HG03457 (cell line): ENCODE measurements at regions not wholly inside any gene's neighbourhood (a gene's known extent, or its start where the extent isn't known, plus 50 kb on each side); places are given as distances from the start of the nearest gene placed in this dataset.

Experiments used
- ATAC-seq: cut with Tn5 transposase; IDR thresholded peaks from one replicate; pipeline ENCODE4 v1.9.1; 2021; ENCODE audit warnings: moderate number of reproducible peaks; ENCODE audit not compliant: unreplicated experiment

DNA sequence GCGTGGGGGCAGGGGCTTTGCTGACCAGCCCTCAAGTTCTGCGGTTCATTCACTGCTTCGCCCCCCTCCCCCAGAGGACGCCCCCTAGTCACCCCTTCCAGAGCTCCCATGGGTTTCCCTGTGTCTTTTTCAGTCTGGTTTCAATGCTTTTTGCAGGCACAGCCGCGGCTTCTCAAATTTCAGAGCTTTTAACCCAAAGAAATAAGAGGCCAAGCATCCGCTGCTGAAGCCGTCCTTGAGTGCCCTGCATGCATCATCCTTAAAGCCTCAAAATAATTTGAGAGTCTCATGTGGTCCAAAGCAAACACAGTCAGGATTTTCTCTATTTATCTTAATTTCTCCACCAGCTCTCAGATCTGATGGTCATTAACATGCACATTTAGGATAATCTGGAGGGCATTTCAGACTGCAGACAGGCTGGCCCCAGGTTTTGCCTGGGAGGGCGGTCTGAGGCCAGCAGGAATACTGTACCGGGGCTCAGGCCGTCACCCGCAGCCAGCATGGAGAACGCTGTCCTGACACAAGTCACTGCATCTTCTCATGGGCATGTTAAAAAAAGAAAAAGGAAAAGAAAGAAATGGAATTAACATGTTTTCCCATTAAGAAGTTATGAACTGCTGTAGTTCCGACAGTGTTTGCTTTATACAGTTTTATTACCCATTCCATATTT, 420.8 kb upstream of the IRX4 start:
- ATAC-seq: no peak

DNA sequence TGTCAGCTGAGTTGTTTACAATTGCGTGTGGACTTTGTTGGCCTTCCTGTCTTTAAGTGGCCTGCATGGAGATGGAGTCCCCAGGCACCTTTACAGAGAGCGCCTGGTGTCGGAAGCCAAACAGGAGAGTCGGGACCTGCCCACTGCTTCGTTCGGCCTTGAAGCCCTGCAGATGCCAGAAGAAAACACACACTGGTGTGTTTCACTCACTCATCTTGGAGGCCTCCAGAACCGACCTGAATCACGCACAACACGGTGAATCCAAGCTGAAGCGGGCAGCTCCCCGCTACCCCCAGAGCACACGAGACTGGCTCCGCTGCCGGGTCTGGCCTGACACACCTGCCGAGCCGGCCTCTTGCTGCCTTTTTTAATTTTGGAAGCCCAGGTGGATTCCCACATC, 419.4 kb upstream of the IRX4 start:
- ATAC-seq: no peak

DNA sequence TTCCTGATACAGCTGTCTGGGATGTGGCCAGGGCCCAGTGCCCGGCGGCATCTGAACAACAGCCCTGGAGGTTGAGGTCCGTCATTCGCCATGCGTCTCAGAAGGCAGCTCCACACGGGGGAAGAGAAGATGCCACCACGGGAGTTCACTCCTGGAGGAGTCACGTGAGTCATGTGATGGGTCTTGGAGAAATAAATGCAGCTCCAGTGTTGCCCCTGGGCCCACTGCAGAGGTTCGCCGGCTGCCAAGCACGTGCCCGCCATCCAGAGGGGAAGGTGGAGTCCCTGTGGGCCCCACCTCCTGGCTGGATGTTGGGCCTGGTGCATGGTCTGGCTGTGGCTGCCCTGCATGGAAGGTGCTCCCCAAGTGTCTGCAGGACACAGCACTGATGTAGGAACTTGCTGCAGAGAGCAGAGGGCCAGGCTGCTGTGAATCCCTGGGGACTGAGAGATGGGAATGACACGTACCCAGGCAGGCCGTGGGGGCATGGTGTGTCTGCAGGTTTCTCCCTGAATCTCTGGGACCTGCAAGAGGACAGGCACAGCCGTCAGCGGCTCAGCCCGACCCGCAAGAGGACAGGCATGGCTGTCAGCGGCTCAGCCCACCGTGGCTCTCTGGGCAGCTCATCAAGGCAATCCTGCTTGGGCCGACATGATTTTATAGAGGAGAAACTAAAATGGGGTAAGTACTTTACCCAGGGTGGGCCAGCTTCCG, 418.3 kb upstream of the IRX4 start:
- ATAC-seq: no peak

DNA sequence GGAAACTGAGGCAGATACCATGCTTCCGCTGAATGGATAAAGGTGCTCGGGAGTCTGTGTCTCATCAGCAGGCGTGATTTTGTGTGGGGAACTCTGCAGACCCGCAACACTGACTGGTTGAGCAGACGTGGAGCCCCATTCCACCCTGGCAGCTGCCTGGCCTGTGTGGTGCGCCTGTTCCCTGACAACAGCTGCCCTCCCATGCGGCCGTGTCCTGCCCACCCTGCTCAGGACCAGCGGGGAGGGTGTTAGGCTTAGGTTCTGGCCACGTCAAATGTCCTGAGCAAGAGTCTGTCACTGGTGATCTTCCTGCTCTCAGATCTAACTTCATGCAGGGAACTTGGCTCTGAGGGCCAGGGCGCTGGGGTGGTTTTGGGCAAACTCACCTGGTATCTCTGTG, 417.7 kb upstream of the IRX4 start:
- ATAC-seq: no peak

DNA sequence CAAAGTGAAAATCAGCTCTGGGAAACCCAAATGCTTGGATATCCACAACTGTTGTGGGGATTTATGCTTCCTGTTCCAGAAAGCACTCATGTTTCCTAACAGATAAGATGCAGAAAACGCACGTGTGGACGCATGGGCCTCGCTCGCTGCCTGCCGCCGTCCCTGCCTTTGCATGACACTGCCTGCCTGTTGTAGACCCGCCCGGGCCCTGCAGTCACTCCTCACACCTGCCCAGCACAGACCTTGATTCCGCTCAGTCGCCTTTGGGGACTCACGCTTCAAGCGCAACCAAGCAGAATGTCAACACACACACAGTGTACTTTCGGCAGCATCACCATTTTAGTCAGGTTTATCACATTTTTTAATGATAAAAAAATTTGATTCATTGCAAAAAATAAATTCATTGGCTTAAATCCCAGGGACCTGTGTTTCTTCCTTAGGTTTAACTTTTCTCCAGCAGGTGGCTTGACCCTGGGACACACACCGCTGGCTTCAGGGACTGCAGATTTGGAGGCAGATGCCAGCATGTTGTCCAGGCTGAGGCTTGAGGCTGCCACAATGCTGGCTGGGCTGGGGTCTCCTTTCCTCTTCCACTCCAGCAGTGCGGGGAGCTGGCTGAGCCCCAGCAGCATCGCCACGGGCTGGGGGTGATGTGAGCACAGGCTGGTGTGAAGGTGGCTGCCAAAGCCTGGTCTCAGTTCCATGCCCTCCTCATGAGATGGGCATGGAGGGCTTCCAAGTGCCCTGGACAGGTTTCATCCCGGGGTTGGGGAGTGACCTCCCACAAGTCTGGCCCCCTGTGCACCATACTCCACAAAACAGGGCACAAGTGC, 416.9 kb upstream of the IRX4 start:
- no peak for ATAC-seq

DNA sequence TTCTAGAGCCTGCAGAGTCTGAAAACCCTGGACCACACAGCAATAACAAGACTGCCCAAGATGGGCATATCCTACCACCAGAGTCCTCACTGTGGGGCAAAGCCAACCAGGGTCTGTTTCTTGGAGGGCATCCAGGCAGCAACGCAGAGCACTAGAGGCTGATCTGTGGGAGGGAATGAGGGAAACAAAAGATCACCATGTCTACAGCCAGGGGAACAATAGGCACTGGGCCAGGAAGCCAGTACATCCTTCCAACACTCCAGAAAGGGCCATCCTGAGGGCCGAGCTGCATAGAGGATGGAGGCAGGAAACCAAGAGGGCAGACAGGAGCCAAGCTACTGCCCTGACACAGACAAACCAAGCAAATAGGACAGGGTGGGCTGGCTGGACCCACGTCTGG, 416.1 kb upstream of the IRX4 start:
- no peak for ATAC-seq

DNA sequence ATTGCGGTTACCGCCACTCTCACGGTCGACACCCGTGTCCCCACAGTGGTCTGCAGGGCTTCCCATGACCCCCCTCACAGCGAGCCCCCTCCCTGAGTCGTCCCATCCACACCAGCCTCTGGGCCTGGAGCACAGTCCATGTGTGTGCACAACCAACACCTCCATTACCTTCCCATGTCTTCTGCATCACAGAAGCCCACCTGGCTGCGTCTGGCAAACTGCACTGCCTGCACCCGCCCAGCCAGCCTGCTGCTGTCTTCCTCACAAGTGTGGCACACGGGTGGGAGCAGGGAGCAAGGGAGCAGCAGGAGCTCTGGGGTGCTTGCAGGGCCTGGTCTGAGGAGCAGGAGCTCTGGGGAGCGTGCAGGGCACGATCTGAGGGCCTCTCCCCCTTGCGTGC, 415.3 kb upstream of the IRX4 start:
- no peak for ATAC-seq

DNA sequence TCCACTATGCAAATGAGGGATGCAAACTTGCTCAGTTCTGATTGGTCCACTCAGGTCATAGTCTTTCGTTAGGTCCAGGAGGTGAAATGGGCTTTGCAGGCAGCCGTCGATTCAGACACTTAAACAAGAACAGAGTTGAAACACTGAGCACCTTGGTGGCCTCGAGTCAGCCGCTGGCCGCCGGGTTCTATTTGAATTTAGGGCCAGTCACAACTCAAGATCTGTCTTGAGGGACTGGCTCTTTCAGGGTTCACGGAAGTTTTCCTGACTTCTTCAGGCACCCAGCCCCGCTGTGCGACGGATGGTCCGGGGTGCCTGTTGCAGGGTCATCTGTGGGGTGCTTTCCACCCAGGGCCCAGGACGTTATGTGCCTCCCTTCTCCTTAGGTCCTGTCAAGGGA, 412.8 kb upstream of the IRX4 start:
- no peak for ATAC-seq

DNA sequence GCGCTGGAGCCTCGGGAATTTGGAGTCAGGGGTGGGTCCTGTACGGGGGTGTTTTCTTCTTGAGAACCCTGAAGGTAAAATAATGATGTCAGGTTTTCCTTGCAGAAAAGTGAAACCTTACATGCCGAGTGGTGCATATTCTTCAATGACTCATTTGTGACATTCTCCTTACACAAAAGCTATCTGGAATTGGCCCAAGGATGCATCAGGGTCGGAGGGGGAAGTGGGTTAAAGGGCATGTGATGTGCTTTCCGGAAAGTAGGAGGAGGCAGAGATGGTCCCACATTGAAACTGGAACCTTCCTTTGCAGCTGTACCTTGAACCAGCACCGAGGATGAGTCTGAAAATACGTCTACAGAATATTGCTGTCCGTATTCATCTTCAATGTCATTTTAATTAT, 411.2 kb upstream of the IRX4 start:
- ATAC-seq: no peak

DNA sequence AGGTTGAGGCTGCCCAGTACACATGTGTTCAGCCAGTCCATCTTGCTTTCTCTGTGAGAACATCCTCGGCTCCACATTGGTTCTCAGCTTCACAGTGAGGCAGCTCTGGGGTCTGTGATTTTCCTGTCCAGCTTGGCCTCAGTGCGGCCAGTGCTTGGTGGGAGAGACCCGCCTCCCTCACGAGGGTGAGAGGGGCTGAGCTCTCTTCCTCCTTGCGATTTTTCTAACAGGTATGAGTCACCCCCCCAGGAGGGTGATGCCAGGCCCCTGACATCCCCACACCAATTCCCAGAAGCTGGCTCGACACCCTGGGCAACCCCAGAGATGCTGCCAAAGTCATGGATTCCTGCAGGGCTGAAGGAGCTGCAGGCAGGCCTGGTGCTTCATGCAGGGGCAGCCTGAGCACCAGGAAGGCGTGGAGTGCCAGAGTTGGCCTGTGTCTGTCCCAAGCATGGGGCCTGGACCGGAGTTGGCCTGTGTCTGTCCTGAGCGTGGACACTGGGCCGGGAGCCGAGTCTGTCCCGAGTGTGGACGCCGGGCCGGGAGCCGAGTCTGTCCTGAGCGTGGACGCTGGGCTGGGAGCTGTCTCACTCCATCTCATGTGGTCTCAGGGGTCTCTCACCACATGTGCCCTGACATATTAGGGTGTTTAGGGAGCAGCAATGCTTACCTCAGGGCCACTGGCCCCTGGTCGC, 408.6 kb upstream of the IRX4 start:
- ATAC-seq: no peak

DNA sequence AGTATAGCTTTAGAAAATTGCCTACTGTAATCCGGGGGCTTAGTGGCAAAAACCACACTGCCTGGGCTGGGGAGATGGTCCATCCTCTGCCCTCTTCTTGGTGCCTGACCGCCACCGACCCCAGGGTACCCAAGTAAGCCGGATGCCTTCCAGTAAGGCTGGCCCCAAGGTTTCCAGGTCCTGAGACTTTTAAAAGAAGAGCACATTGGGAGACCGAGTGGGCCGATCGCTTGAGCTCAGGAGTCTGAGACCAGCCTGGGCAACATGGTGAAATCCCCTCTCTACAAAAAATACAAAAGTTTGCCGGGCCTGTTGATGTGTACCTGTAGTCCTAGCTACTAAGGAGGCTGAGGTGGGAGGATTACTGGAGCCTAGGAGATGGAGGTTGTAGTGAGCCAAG, 406.7 kb upstream of the IRX4 start:
- ATAC-seq: no peak

DNA sequence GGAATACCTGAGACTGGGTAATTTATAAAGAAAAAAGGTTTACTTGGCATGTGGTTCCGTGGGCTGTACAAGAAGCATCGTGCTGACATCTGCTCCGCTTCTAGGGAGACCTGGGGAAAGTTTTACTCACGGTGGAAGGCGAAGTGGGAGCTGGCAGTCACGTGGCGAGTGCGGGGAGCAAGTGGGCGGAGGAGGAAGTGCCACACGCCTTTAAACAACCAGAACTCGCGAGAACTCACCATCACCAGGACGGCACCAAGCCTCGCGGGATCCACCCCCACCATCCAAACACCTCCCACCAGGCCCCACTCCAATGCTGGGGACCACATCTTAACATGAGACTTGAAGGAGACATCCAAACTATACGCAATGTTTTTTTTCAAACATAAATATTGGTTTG, 406.2 kb upstream of the IRX4 start:
- no peak for ATAC-seq

DNA sequence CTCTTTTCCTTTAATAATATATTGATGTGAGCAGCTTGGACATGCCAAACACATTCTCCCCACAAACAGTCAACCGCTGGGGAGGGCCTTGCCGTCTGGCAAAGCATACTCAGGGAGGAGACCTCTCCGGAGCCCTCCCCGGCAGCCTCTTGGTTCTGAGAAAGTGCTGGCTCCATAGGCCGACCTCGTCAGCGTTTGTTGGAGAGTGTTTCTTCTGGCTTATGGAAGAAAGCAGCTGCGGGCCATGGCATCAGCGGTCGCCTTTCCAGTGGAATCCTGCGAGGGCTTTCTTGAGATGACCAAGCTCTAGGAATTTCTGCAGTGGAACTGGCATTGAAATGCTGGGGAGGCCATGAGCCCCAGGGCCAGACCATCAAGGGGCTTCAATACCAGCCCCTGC, 405.7 kb upstream of the IRX4 start:
- no peak for ATAC-seq

DNA sequence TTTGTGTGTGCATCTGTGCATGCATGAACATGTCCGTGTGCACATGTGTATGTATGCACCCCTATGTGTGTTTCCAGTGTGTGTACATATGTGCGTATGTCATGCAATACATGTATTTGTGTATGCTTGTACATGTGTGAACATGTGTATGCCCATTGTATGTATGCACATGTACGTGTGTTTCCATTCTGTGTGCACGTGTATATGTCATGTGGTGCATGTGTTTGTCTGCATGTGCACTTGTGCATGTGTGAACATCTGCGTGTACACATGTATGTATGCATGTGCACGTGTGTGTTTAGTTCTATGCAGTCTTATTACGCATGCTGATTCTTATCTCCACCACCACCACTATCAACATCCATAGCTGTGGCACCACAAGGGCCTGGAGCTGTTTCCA, 403.5 kb upstream of the IRX4 start:
- no peak for ATAC-seq

DNA sequence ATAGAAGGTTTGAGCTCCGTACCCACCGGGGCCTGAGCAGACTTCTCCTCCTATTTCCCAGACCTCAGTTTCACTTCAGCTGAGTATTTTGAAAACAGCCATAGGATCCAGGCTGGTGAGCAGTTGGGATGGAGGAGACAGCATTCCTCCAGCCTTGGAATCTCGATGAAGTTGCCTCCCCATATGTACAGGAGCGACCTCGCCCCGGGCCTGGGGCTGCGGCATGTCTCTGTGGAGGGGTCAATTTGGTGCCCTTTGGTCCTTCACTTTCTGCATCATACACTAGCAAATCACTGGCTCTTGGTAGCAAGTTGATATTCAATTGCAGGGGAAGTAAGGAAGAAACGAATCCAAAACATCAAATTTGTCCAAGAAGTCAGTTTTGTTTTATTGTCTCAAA, 402.0 kb upstream of the IRX4 start:
- no peak for ATAC-seq

DNA sequence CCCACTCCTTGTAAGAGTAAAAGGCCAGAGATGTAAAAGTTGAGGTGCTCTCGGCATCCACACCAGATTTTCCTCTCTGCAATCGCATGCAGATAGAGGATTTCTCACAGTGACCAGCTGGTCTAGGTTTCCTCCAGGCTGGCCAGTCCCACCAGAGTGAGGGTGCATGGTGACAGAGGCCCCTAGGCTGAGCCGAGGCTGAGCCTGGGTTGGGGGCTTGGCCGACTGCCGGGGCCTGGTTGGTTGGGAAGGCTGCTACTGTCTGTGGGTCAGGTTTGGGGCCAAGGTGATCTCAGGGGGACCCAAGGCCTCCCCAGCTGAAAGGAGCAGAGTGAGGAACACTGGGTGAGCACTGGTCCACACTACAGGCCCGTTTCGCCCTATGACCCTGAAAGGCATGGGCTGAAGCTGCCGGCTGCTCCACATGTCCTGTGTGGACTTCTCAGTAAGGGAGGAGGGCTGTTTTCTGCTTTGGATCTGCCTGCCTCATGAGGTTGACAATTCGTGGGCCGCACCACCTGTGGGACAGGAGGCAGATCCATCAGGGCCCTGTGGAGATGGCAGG, 400.8 kb upstream of the IRX4 start:
- no peak for ATAC-seq

DNA sequence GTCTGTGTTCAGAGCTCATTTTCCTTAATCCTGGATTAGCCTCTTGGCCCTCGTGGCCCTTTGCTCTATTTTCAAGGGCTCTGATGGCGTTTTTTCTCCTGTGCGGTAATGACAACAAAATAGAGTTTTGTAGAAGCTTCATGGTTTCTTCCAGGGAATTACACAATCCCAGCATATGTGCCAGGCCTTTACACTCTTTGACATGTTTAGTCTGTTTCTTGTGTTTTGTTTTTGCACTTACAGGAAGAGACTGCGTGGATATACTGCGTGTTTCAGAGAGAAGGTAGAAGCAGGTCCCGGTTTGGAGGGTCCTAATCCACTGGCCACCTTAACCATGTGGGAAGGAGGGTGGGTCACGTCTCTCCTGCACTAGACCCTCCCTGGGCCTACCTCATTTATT, 400.2 kb upstream of the IRX4 start:
- ATAC-seq: no peak

DNA sequence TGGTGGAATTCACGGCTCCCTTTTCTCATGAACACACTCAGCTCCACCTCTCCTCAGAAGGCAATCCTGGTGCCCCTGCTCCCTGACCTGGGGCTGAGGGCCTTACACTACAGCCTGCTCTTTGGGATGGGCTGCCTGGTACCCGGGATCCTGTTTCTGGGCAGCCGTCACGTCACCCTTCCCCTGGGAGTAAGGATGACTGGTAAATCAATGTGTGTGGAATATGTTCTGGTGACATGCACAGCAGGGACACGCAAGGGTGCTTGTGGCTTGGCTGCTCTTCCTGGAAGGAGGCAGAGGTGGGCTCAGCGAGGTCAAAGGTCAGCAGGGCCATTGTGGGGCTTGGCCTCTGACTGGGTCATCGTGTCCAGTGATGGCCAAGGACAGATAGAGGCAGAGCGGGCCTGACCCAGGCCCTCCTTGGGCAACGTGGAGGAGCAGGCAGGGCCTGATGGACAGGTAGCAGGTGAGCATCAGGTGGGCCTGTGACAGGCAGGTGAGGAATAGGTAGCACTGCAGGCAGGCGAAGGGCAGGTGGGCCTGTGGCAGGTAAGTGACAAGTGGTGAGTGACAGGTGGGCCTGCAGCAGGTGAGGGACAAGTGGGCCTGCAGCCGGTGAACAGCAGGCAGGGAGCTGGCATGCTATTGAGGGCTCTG, 399.4 kb upstream of the IRX4 start:
- no peak for ATAC-seq

DNA sequence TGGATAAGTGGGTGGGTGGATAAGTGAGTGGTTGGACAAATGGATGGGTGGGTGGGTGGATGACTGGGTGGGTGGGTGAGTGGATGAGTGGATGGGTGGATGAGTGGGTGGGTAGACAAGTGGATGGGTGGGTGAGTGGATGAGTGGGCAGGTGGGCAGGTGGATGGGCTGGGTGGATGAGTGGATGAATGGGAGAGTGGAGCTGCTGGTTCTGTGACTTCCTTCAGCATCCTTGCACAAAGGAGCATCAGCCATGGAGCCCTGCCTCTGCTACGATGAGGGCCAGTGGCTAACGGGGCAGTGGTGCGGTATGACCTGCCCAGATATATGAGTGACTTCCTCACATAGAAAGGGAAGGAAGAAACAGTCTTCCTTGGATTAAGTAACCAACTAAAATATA, 398.7 kb upstream of the IRX4 start:
- ATAC-seq: no peak

DNA sequence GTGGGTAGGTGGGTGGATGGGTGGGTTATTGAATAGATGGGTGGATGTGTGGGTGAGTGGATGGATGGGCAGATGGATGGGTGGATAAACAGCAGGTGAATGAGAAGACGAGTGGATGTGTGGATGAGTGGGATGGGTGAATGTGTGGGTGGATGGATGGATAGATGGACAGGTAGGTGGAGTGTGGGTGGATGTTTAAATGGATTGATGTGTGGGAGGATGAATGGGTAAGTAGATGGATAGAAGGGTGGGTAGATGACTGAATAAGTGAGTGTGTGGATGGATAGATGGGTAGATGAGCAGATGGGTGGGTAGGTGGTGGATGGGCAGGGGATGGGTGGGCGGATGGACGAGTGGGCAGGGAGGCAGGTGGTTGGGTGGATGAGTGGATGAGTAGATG, 397.6 kb upstream of the IRX4 start:
- no peak for ATAC-seq
